ENCODE measurements at regions not wholly inside any gene's neighbourhood (a gene's known extent, or its start where the extent isn't known, plus 50 kb on each side); places are given as distances from the start of the nearest gene placed in this dataset.

DNA sequence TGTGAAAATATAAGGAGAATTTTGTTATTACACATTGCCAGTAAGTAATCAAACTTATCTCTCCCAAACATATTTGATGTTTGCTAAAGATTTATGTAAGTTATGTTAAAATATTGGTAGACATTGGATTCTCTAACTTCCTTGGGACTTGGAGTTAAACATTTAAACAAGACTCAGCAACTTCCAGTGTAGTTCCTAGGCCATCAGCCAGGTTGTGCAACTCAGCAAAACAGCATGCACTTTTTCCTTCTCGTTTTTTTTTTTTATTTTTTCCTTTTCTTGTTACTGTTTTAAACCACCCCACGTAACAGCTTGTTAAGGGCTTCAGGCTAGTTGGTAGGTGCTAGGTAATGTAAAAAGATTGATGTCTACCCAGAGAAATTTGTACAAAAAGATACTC, 510.4 kb downstream of the ANKRD50 start:
- no peak for DNase-seq

GRCh38 chr4:124203613-124204238, 508.8 kb downstream of the ANKRD50 start:
- DNase-seq: peak; percentile 72

- DNase-seq: peak; percentile 42
Observed at GRCh38 chr4:124206779-124207605, 505.5 kb downstream of the ANKRD50 start.

DNA sequence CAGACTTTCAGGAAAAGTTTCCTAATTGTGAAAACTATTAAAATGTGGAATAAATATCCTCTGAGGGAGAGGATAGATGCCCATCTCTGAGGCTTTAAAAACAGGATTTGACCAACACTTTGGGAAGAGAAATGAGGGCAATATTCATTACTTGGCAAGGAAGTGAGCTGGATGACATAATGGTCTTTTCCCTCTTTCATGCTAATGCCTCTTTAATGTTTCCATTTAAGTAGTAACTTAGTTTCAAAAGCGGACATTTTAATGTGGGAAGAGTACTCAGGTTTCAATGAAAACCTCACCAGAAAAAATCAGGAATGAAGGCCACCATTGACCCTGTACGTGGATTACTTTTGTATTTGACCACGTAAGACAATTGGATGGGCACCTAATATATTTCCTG, 503.3 kb downstream of the ANKRD50 start:
- no peak for DNase-seq

- no peak for DNase-seq
Observed at GRCh38 chr4:124209626-124210025, 502.9 kb downstream of the ANKRD50 start.

- DNase-seq: no peak
Observed at GRCh38 chr4:124210746-124211145, 501.8 kb downstream of the ANKRD50 start.

DNA sequence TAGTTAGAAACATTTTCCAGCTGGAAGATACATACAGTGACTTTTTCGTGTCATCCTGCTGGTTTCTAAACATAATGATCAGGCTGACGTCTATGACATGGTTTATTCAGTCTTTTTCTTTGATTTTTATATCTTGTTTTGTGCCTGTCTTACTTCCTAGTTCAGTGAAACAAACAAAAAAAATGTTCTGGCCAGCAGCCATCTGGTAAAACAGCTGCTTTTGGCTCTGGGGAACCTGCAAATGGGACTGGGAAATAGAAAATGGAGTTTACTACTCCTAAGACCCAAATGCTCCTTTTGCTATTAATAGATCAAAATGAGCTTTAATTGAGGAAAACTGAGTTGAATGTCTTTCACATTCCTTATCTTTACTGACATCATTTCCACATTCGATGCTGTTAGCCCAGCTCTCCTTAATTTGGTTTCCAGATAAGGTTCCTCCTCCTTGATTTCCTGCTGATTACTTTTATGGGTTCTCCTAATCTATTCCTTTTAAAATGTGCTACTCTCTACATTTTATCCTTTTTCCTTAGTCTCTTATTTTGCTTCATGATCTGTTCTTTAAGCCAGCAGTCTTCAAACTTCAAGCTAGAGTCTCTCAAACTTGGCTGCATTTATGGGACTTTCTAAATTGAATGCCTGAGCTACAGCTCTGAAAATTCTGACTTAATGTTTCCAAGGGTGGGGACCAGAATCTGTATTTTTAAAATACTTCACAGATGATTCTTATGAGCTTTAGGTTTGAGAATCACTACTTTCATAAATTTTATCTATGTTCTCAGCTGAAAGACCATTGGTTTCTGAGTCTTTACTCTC, 499.5 kb downstream of the ANKRD50 start:
- no peak for DNase-seq

- DNase-seq: no peak
Observed at GRCh38 chr4:124219389-124219788, 493.1 kb downstream of the ANKRD50 start.

GRCh38 chr4:124224256-124224655, 488.3 kb downstream of the ANKRD50 start:
- no peak for DNase-seq

DNA sequence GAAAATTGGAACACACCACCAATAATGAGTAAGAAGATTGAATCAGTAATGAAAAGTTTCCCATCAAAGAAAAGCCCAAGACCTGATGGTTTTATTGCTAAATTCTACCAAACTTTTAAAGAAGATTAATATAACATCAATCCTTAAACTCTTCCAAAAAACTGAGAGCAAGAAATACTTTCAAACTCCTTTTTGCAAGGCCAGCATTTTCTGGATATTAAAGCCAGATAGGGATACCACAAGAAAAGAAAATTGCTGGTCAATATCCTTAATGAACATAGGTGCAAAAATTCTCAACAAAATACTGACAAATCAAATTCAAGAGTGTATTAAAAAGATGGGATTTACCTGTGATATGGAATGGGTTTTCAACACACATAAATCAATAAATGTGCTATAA, 484.6 kb downstream of the ANKRD50 start:
- DNase-seq: no peak

- no peak for DNase-seq
Observed at GRCh38 chr4:124230268-124230667, 482.3 kb downstream of the ANKRD50 start.

GRCh38 chr4:124234771-124235170, 477.8 kb downstream of the ANKRD50 start:
- peak; percentile 18 for DNase-seq

- no peak for DNase-seq
Observed at GRCh38 chr4:124243671-124244366, 468.7 kb downstream of the ANKRD50 start.

DNA sequence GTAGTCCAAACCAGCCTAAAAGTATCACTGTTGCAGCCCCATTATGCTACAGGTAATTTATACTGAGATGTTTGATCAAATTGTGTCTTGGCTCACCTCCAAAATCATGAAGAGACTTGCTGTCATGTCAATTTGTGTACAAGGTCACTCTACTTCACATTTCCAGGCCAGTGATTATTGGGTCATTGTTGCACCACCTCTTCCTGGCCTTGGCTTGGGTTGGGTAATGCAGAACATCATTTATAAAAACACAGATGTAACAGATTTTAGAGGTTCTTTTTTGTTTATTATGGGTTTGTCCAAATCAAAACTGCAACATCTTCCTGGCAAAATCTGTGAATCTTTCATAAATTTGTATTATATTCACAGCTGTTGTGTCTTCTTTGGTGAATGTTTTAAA, 459.5 kb downstream of the ANKRD50 start:
- DNase-seq: no peak

- DNase-seq: peak; percentile 48
Observed at GRCh38 chr4:124262211-124263179, 450.0 kb downstream of the ANKRD50 start.

GRCh38 chr4:124265701-124266100, 446.8 kb downstream of the ANKRD50 start:
- DNase-seq: peak; percentile 17

DNA sequence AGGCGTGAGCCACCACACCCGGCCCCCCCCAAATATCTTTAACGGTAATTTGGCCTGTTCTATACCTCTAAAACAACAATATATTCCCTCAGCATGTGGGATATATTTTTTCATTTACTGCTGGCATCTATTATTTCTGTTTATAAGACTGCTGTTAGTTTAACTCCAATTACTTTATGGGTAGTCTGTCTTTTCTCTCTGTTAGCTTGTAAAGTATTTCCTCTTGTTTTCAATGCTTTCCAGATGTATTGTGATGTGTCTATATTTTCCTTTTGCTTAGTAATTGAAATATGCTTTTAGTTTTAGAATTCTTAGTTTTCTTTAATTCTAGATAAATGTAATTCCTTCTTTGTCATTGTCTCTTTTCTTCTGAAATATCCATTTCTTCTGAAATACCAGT, 445.8 kb downstream of the ANKRD50 start:
- no peak for DNase-seq

- DNase-seq: no peak
Observed at GRCh38 chr4:124276461-124276860, 436.1 kb downstream of the ANKRD50 start.

- DNase-seq: no peak
Observed at GRCh38 chr4:124277691-124278090, 434.8 kb downstream of the ANKRD50 start.

DNA sequence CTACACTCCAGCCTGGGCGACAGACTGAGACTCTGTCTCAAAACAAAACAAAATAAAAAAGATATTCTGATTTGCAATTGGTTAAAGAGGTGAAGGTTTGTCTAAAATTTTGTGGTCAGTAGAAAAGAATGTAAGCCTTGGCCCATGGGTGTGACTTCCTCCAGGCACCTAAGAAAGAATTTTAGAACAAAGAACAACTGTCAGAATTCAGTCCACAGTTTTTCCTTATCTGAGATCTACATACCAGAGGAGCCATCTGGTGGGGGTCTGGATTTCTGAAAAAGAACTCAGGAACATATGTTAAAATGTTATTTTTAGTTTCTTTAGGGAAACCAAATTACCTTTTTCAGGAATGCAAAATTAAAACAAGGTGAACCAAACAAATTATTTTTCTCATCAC, 434.1 kb downstream of the ANKRD50 start:
- DNase-seq: peak; percentile 57

DNA sequence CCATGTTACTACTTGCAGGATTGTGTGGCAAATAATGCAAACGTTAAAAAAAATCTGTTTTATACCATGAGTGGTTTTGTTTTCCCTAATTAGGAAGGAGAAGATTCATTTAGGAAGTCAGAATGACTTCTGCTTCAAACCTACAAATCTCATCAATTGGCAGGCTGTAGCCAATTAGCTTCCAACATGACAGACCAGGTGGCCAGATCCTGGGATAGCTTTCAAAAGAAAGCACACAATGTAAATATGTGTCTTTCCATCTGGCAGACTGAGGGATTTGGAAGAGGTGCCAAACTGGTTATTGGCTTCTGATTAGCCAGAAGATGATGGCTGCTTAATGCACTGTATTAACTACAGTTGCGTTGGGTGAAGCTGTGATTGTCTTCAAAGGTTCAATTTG, 432.8 kb downstream of the ANKRD50 start:
- DNase-seq: no peak

Data from NCI-H226 (cell line).